ENCODE measurements at regions not wholly inside any gene's neighbourhood (a gene's known extent, or its start where the extent isn't known, plus 50 kb on each side); places are given as distances from the start of the nearest gene placed in this dataset.

GRCh38 chr2:205885492-205886099 lies 200.4 kb downstream of the INO80D start (continued):
- TF ChIP-seq ZNF142 (CRISPR knock-in tag; IDR thresholded peaks at IDR 0.05) (no peak), ZSCAN25 (CRISPR knock-in tag; IDR thresholded peaks at IDR 0.05) (no peak), HES4 (CRISPR knock-in tag; IDR thresholded peaks at IDR 0.05; ENCODE audit: borderline replicate concordance) (0 out of 2 replicates have a peak, but pooled peaks have one; percentile 45), HNRNPLL (IDR thresholded peaks at IDR 0.05; ENCODE audit: low read depth, low read length, poor library complexity, severe bottlenecking) (no peak), CERS6 (CRISPR knock-in tag; IDR thresholded peaks at IDR 0.05) (no peak), ZNF776 (CRISPR knock-in tag; IDR thresholded peaks at IDR 0.05) (no peak), HIC2 (CRISPR knock-in tag; IDR thresholded peaks at IDR 0.05; ENCODE audit: low read depth) (no peak), TBX2 (CRISPR knock-in tag; IDR thresholded peaks at IDR 0.05; ENCODE audit: borderline replicate concordance) (no peak), AKAP8 (CRISPR knock-in tag; IDR thresholded peaks at IDR 0.05) (no peak), EZH2 (conservative IDR thresholded peaks at IDR 0.05; ENCODE audit: low read depth, low read length) (no peak), ZNF605 (CRISPR knock-in tag; IDR thresholded peaks at IDR 0.05) (peak; percentile 64; the same call in 1 of the 2 replicates), ZFP91 (CRISPR knock-in tag; IDR thresholded peaks at IDR 0.05; ENCODE audit: borderline replicate concordance) (peak; percentile 21; the same call in 1 of the 2 replicates), ZNF562 (CRISPR knock-in tag; IDR thresholded peaks at IDR 0.05; ENCODE audit: borderline replicate concordance) (no peak), RAD21 (CRISPR knock-in tag; IDR thresholded peaks at IDR 0.05) (peak; percentile 97), XRCC5 (optimal IDR thresholded peaks at IDR 0.05; ENCODE audit: low read length) (peak; percentile 89), ZNF816 (CRISPR knock-in tag; IDR thresholded peaks at IDR 0.05; ENCODE audit: borderline replicate concordance) (no peak), ZNF747 (CRISPR knock-in tag; IDR thresholded peaks at IDR 0.05; ENCODE audit: borderline replicate concordance) (no peak)

Data from HepG2 (cell line).